DMS79 treated with DMSO at 0.1 percent for 48 hours (cell line): ENCODE measurements at regions not wholly inside any gene's neighbourhood (a gene's known extent, or its start where the extent isn't known, plus 50 kb on each side); places are given as distances from the start of the nearest gene placed in this dataset.
"Not testable (repeated sequence)": the region's sequence is repeated elsewhere in the genome, so short reads cannot be mapped to it uniquely, and the experiment has no call there.

Experiments used
- DNase-seq: peaks from one replicate; lab custom pipeline; 2025; lab: John Stamatoyannopoulos, UW

- no peak for DNase-seq
Observed at GRCh38 chr4:132382243-132382642, 766.9 kb upstream of the PCDH10 start.

- DNase-seq: no peak
Observed at GRCh38 chr4:132383571-132384199, 765.4 kb upstream of the PCDH10 start.

- DNase-seq: no peak
Observed at GRCh38 chr4:132384709-132385108, 764.4 kb upstream of the PCDH10 start.

GRCh38 chr4:132386130-132386529 is 763.0 kb upstream of the PCDH10 start:
- no peak for DNase-seq

GRCh38 chr4:132387060-132387459 is 762.0 kb upstream of the PCDH10 start:
- no peak for DNase-seq

GRCh38 chr4:132395561-132395960 is 753.5 kb upstream of the PCDH10 start:
- no peak for DNase-seq

- no peak for DNase-seq
Observed at GRCh38 chr4:132396636-132397035, 752.5 kb upstream of the PCDH10 start.

GRCh38 chr4:132417220-132417619 is 731.9 kb upstream of the PCDH10 start:
- no peak for DNase-seq

GRCh38 chr4:132427125-132427524 is 722.0 kb upstream of the PCDH10 start:
- DNase-seq: no peak

- DNase-seq: no peak
Observed at GRCh38 chr4:132437117-132437516, 712.0 kb upstream of the PCDH10 start.

- no peak for DNase-seq
Observed at GRCh38 chr4:132445386-132445785, 703.7 kb upstream of the PCDH10 start.

- not testable (repeated sequence) for DNase-seq
Observed at GRCh38 chr4:132457987-132458386, 691.1 kb upstream of the PCDH10 start.

GRCh38 chr4:132479543-132479942 is 669.6 kb upstream of the PCDH10 start:
- no peak for DNase-seq

GRCh38 chr4:132488555-132488954 is 660.5 kb upstream of the PCDH10 start:
- DNase-seq: no peak

GRCh38 chr4:132493476-132493875 is 655.6 kb upstream of the PCDH10 start:
- DNase-seq: no peak

- not testable (repeated sequence) for DNase-seq
Observed at GRCh38 chr4:132495267-132495812, 653.8 kb upstream of the PCDH10 start.

GRCh38 chr4:132498215-132498614 is 650.9 kb upstream of the PCDH10 start:
- DNase-seq: no peak

GRCh38 chr4:132502096-132502552 is 647.0 kb upstream of the PCDH10 start:
- no peak for DNase-seq

- DNase-seq: no peak
Observed at GRCh38 chr4:132504438-132504837, 644.7 kb upstream of the PCDH10 start.

GRCh38 chr4:132506568-132506967 is 642.5 kb upstream of the PCDH10 start:
- no peak for DNase-seq

- DNase-seq: no peak
Observed at GRCh38 chr4:132513491-132513890, 635.6 kb upstream of the PCDH10 start.

- no peak for DNase-seq
Observed at GRCh38 chr4:132526652-132527051, 622.4 kb upstream of the PCDH10 start.

GRCh38 chr4:132527817-132528216 is 621.3 kb upstream of the PCDH10 start:
- no peak for DNase-seq

- DNase-seq: no peak
Observed at GRCh38 chr4:132530861-132531260, 618.2 kb upstream of the PCDH10 start.
